Fibroblast of lung (primary cell): ENCODE measurements at regions not wholly inside any gene's neighbourhood (a gene's known extent, or its start where the extent isn't known, plus 50 kb on each side); places are given as distances from the start of the nearest gene placed in this dataset.

Source experiments
- DNase-seq, 2 donors: peaks; one replicate each; pipeline versions ENCODE4 v3.0.0 to v3.0.0-alpha.2; 2010; ENCODE audit warnings: low read depth in 2 of 2
- H2AFZ ChIP-seq: 2 replicates; pipeline ENCODE4 v1.5.1; 2012; ENCODE audit warnings: low read length, control low read depth, inconsistent platforms
- H3K27ac ChIP-seq: 2 replicates; pipeline ENCODE4 v1.5.1; 2011; ENCODE audit warnings: low read length, control low read depth; ENCODE audit not compliant: insufficient read depth
- H3K27me3 ChIP-seq: 2 replicates; pipeline ENCODE4 v1.5.1; 2011; ENCODE audit warnings: mild to moderate bottlenecking, low read length; ENCODE audit not compliant: control insufficient read depth, insufficient read depth
- H3K36me3 ChIP-seq: 2 replicates; pipeline ENCODE4 v1.5.1; 2011; ENCODE audit warnings: low read length; ENCODE audit not compliant: control insufficient read depth, insufficient read depth
- H3K4me1 ChIP-seq: 2 replicates; pipeline ENCODE4 v1.5.1; 2011; ENCODE audit warnings: low read length; ENCODE audit not compliant: control insufficient read depth, insufficient read depth; ENCODE audit errors: extremely low read depth
- H3K4me2 ChIP-seq: 2 replicates; pipeline ENCODE4 v1.5.1; 2011; ENCODE audit warnings: low read length, control low read depth; ENCODE audit not compliant: insufficient read depth; ENCODE audit errors: extremely low read depth
- H3K4me3 ChIP-seq, 4 experiments: fragments of 200-600 bp in 1 of 4; sonication (generic) in 1 of 4; replicated peaks in 1 of 4; 2 replicates each; pipeline ENCODE4 v1.5.1; 2011 to 2016; ENCODE audit warnings: low read length in 4 of 4, low read depth in 3 of 4, mild to moderate bottlenecking in 3 of 4, control low read depth in 2 of 4, inconsistent platforms in 1 of 4, mixed read lengths in 1 of 4; ENCODE audit not compliant: insufficient read depth in 1 of 4; ENCODE audit errors: control extremely low read depth in 1 of 4
- H3K79me2 ChIP-seq: 2 replicates; pipeline ENCODE4 v1.5.1; 2012; ENCODE audit warnings: mild to moderate bottlenecking, low read length, inconsistent platforms; ENCODE audit not compliant: control insufficient read depth, insufficient read depth
- H3K9ac ChIP-seq: 2 replicates; pipeline ENCODE4 v1.5.1; 2011; ENCODE audit warnings: mild to moderate bottlenecking, low read length, control low read depth; ENCODE audit not compliant: insufficient read depth
- H3K9me3 ChIP-seq: 2 replicates; pipeline ENCODE4 v1.5.1; 2012; ENCODE audit warnings: low read depth, low read length; ENCODE audit not compliant: control insufficient read depth, insufficient read depth
- H4K20me1 ChIP-seq: 2 replicates; pipeline ENCODE4 v1.5.1; 2011; ENCODE audit warnings: low read length; ENCODE audit not compliant: control insufficient read depth, insufficient read depth; ENCODE audit errors: extremely low read depth
- EZH2 ChIP-seq: IDR thresholded peaks from 2 replicates; pipeline ENCODE4 v1.5.1; 2012; ENCODE audit warnings: low read length, control low read depth, mild to moderate bottlenecking; ENCODE audit errors: missing control alignments
- TF ChIP-seq, protein P1 (sequence below), 2 donors: IDR thresholded peaks in 1 of 2; conservative IDR thresholded peaks in 1 of 2; 1 replicate in 1 of 2; 2 replicates in 1 of 2; pipeline ENCODE4 v1.5.1; 2011 to 2012; ENCODE audit warnings: low read length in 2 of 2, control low read depth in 1 of 2, inconsistent platforms in 1 of 2, low read depth in 1 of 2, mild to moderate bottlenecking in 1 of 2

DNA sequence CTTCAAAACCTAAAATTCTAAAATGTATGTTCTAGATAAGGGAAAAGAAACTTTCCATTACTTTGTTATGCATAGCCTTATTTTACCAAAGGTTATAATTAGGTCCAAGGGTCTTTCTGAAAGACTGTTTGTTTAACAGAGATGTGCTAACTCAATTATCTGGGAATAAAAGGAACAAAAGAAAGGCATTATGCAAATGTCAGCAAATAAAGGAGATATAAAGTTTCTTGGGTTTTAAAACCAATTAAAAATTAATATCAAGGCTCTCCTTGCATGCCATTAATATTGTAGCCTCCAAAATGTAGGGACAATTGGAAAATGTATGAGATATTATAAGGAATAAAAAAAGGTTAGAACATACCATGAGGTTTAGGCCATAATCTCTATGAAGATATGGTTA, 87.8 kb upstream of the DOCK10 start:
- H4K20me1 ChIP-seq = no peaks in the 10 kb centered on the region
- H3K9ac ChIP-seq = no peak overlapping the region
- H3K4me3 ChIP-seq = no peak overlapping the region
- H3K27me3 ChIP-seq = no peaks in the 10 kb centered on the region
- no peaks in the 10 kb centered on the region for H3K4me1 ChIP-seq
- no peaks in the 10 kb centered on the region for H3K79me2 ChIP-seq
- H3K9me3 ChIP-seq = no peaks in the 10 kb centered on the region
- no peak for DNase-seq
- H3K4me2 ChIP-seq = no peak overlapping the region
- TF ChIP-seq, protein P1, sequence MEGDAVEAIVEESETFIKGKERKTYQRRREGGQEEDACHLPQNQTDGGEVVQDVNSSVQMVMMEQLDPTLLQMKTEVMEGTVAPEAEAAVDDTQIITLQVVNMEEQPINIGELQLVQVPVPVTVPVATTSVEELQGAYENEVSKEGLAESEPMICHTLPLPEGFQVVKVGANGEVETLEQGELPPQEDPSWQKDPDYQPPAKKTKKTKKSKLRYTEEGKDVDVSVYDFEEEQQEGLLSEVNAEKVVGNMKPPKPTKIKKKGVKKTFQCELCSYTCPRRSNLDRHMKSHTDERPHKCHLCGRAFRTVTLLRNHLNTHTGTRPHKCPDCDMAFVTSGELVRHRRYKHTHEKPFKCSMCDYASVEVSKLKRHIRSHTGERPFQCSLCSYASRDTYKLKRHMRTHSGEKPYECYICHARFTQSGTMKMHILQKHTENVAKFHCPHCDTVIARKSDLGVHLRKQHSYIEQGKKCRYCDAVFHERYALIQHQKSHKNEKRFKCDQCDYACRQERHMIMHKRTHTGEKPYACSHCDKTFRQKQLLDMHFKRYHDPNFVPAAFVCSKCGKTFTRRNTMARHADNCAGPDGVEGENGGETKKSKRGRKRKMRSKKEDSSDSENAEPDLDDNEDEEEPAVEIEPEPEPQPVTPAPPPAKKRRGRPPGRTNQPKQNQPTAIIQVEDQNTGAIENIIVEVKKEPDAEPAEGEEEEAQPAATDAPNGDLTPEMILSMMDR (conservative IDR thresholded peaks at IDR 0.05 in 1 of 2, IDR thresholded peaks at IDR 0.05 in 1 of 2; ENCODE audit: low read depth in 1 of 2, low read length in 2 of 2) = no peak
- no peak for TF ChIP-seq EZH2
- H3K36me3 ChIP-seq = no peaks in the 10 kb centered on the region
- H2AFZ ChIP-seq = no peak overlapping the region
- no peak overlapping the region for H3K27ac ChIP-seq

DNA sequence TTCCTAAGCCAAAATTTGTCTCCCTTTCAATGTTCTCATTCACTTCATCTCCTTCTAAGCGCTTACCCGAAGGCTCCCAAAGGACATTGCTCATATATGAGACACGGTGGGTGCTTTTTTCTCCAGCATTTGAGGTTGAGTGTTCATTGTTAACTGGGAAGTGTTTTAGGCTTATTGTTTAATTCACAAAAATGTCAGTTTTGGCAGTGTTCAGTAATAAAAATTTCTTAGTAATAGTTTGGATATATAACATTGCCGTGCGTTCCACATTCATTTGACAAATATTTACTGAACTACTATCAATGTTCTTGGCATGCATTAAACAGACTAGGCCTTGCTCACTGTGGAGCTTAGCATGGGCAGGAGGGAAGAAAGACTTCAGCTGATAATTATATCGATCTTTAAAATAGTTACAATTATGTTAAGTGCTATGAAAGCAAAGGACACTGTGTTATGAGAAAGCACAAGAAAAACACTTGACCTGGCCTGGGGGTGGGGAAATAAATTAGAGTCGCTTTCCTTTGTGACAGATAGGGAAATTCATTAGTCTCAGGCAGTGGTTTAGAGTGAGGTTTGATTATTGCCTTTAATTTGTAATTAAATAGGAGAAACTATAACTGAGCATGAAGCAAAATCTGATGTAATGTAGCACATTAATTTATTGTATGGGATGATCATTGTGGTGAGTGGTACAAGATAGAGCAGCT, 82.2 kb upstream of the DOCK10 start:
- Histone ChIP-seq H3K36me3 (no peaks in the 10 kb centered on the region), H3K4me3 (no peak overlapping the region), H3K27ac (no peak overlapping the region), H3K9ac (no peak overlapping the region), H4K20me1 (no peaks in the 10 kb centered on the region), H3K4me2 (no peak overlapping the region), H2AFZ (no peak overlapping the region), H3K79me2 (no peaks in the 10 kb centered on the region), H3K27me3 (no peaks in the 10 kb centered on the region), H3K4me1 (peaks cover 3% of the 10 kb centered on the region), H3K9me3 (no peaks in the 10 kb centered on the region)
- TF ChIP-seq EZH2 = no peak
- TF ChIP-seq, protein P1 (conservative IDR thresholded peaks at IDR 0.05 in 1 of 2, IDR thresholded peaks at IDR 0.05 in 1 of 2; ENCODE audit: low read depth in 1 of 2, low read length in 2 of 2) = no peak
- DNase-seq = no peak

DNA sequence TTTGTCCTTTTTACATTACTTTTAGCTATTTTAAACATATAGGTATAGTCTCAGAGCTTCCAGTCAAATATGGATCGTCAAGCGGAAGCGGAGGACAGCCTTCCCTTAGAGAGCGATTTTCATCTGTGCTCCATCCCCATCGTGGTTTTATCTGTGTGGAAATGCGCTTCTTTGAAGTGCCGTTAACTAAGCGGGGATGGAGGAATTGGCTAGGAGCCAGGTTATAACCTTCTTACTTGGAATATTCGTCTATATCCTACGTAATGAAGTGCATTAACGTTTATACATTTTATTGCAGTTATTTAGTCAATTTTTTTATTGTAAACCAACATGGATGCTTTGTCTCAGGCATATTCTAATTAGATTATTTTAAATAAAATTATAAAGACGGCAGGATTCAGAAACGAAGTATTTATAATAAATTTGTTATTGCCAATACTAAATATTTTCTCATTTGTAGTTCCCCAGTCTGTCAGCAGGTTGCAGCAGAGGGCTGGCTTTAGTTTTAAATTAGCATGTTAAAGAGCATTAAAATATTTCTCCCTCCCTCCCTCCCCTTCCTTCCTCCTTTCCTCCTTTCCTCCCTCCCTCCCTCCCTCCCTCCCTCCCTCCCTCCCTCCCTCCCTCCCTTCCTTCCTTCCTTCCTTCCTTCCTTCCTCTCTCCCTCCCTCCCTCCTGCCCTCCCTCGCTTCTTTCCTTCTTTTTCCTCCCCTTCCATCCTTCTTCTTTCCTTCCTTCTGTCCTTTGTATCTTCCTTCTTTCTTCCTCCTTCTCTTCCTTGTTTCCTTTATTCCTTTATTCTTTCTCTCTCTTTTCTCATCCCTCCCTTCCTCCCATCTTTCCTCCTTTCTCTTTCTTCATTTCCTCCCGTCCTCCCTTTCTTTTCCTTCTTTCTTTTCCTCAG, 80.6 kb upstream of the DOCK10 start:
- H3K27me3 ChIP-seq = no peaks in the 10 kb centered on the region
- H3K4me3 ChIP-seq = peak overlapping the region in 1 of 4 experiments; percentile 12
- no peaks in the 10 kb centered on the region for H3K9me3 ChIP-seq
- H3K36me3 ChIP-seq = no peaks in the 10 kb centered on the region
- H3K9ac ChIP-seq = no peak overlapping the region
- H3K79me2 ChIP-seq = no peaks in the 10 kb centered on the region
- H3K4me2 ChIP-seq = no peak overlapping the region
- H3K27ac ChIP-seq = no peak overlapping the region
- H4K20me1 ChIP-seq = no peaks in the 10 kb centered on the region
- peaks cover 3% of the 10 kb centered on the region for H3K4me1 ChIP-seq
- no peak for TF ChIP-seq EZH2
- TF ChIP-seq, protein P1 (conservative IDR thresholded peaks at IDR 0.05 in 1 of 2, IDR thresholded peaks at IDR 0.05 in 1 of 2; ENCODE audit: low read depth in 1 of 2, low read length in 2 of 2) = peak; percentile 42 to 61
- no peak overlapping the region for H2AFZ ChIP-seq
- DNase-seq = peak in 1 of 2 donors; percentile 51
